Suprapubic skin (tissue), 4 donors: ENCODE measurements at regions not wholly inside any gene's neighbourhood (a gene's known extent, or its start where the extent isn't known, plus 50 kb on each side); places are given as distances from the start of the nearest gene placed in this dataset.

ENCODE experiments used
- CTCF ChIP-seq, 2 donors: fragments of 200-600 bp in 1 of 2; fragments of 450-650 bp in 1 of 2; sonication (generic) in 1 of 2; IDR thresholded peaks; one replicate each; pipeline ENCODE4 v1.5.1; 2016 to 2019; ENCODE audit warnings: antibody characterized with exemption in 2 of 2, mild to moderate bottlenecking in 1 of 2, moderate library complexity in 1 of 2
- POLR2A ChIP-seq, 2 donors: fragments of 450-650 bp; IDR thresholded peaks; one replicate each; pipeline ENCODE4 v1.6.1; 2017; ENCODE audit warnings: antibody characterized with exemption in 2 of 2, mild to moderate bottlenecking in 2 of 2, moderate library complexity in 2 of 2
- POLR2AphosphoS5 ChIP-seq, 3 donors: sonication (generic); formaldehyde crosslinking; IDR thresholded peaks; one replicate each; pipeline ENCODE4 v1.6.1; 2017; ENCODE audit warnings: antibody characterized with exemption in 3 of 3

GRCh38 chr6:168923171-168923570, 330.5 kb downstream of the THBS2 start:
- no peak for TF ChIP-seq CTCF (IDR thresholded peaks at IDR 0.05)
- TF ChIP-seq POLR2A (IDR thresholded peaks at IDR 0.05), result no peak
- TF ChIP-seq POLR2AphosphoS5 (IDR thresholded peaks at IDR 0.05), result no peak
